ENCODE measurements at regions not wholly inside any gene's neighbourhood (a gene's known extent, or its start where the extent isn't known, plus 50 kb on each side); places are given as distances from the start of the nearest gene placed in this dataset.

DNA sequence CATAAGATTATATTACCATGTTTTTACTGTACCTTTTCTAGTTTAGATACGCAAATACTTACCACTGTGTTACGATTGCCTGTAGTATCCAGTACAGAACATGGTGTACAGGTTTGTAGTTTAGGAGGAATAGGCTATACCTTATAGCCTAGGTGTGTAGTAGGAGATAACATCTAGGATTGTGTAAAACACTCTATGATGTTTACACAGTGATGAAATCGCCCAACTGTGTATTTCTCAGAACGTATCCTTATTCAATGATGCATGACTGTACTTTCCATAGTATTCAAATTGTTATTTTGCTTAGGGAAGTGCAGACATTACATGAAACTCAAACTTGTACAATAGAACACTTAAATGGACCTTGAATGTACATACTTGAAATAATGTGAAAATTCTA, 188.1 kb upstream of the PDGFD start:
- no peak for DNase-seq
- Histone ChIP-seq H3K4me3 (no peak overlapping the region), H3K27ac (no peak overlapping the region), H3K4me1 (no peaks in the 10 kb centered on the region), H3K36me3 (no peaks in the 10 kb centered on the region), H3K9me3 (peaks cover 0 to 3% (median 1%) of the 10 kb centered on the region in 4 donors), H3K27me3 (no peaks in the 10 kb centered on the region)
- 44 to 73% methylated on average over 4 of the region's 4 CpGs for WGBS, 2 donors
- intact Hi-C loops (cut with DNase I), result no loop called here
- no peak for TF ChIP-seq POLR2AphosphoS5 (IDR thresholded peaks at IDR 0.05)
- TF ChIP-seq EP300 (IDR thresholded peaks at IDR 0.05), result no peak
- TF ChIP-seq POLR2A (IDR thresholded peaks at IDR 0.05), result no peak
- TF ChIP-seq CTCF (IDR thresholded peaks at IDR 0.05), result no peak

DNA sequence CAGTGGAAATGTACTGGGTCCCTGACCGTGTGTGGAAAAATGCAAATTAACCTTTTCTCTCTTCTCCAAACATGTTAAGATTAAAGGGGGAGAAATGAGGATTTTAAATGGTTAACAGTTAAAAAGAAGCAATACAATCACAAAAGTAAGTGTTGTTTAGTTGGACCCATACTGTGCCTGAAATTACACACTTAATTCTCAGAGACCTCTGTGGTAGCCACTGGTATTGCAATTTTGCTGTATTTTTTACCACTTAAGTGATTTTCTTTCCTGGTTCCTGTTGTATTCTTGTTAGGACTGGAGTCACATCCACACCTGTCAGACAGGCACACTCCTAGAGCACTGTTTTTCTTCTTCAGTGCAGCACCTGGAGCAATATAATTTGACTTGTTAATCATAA, 179.6 kb upstream of the PDGFD start:
- Histone ChIP-seq H3K27ac (no peak overlapping the region), H3K4me1 (no peaks in the 10 kb centered on the region), H3K9me3 (no peaks in the 10 kb centered on the region), H3K36me3 (no peaks in the 10 kb centered on the region), H3K27me3 (no peaks in the 10 kb centered on the region), H3K4me3 (no peak overlapping the region)
- TF ChIP-seq POLR2AphosphoS5 (IDR thresholded peaks at IDR 0.05) (no peak), CTCF (IDR thresholded peaks at IDR 0.05) (peak in 1 of 4 experiments; percentile 21)
- DNase-seq, result no peak
- intact Hi-C loops (cut with DNase I), result no loop called here
- WGBS, 2 donors, result 75 to 83% methylated on average over 1 of the region's 1 CpG

GRCh38 chr11:104340590-104340989, 176.6 kb upstream of the PDGFD start:
- intact Hi-C loops (cut with DNase I), result no loop called here
- H3K4me3 ChIP-seq, result no peak overlapping the region
- no peak for DNase-seq
- no peaks in the 10 kb centered on the region for H3K36me3 ChIP-seq
- TF ChIP-seq POLR2AphosphoS5 (IDR thresholded peaks at IDR 0.05) (no peak), CTCF (IDR thresholded peaks at IDR 0.05) (no peak), POLR2A (IDR thresholded peaks at IDR 0.05) (no peak), EP300 (IDR thresholded peaks at IDR 0.05) (no peak)
- H3K9me3 ChIP-seq, result no peaks in the 10 kb centered on the region
- WGBS, 2 donors, result 72 to 77% methylated on average over 2 of the region's 2 CpGs
- no peaks in the 10 kb centered on the region for H3K4me1 ChIP-seq
- no peaks in the 10 kb centered on the region for H3K27me3 ChIP-seq
- no peak overlapping the region for H3K27ac ChIP-seq

DNA sequence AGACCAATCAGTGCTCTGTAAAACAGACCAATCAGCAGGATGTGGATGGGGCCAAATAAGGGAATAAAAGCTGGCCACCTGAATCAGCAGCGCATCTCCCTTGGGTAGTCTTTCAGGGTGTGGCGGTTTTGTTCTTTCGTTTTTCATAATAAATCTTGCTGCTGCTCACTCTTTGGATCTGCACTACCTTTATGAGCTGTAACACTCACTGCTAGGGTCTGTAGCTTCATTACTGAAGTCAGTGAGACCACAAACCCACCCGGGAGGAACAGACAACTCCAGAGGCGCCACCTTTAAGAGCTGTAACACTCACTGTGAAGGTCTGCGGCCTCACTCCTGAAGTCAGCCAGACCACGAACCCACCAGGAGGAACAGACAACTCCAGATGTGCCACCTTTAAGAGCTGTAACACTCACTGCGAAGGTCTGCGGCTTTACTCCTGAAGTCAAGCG, 175.5 kb upstream of the PDGFD start:
- Histone ChIP-seq H3K4me3 (no peak overlapping the region), H3K4me1 (no peaks in the 10 kb centered on the region), H3K27me3 (no peaks in the 10 kb centered on the region), H3K36me3 (no peaks in the 10 kb centered on the region), H3K9me3 (no peaks in the 10 kb centered on the region), H3K27ac (no peak overlapping the region)
- no peak for TF ChIP-seq POLR2A (IDR thresholded peaks at IDR 0.05)
- TF ChIP-seq EP300 (IDR thresholded peaks at IDR 0.05), result no peak
- TF ChIP-seq CTCF (IDR thresholded peaks at IDR 0.05), result no peak
- no peak for TF ChIP-seq POLR2AphosphoS5 (IDR thresholded peaks at IDR 0.05)
- 86 to 90% methylated on average over 10 of the region's 10 CpGs for WGBS, 2 donors
- DNase-seq, result no peak
- intact Hi-C loops (cut with DNase I), result no loop called here

DNA sequence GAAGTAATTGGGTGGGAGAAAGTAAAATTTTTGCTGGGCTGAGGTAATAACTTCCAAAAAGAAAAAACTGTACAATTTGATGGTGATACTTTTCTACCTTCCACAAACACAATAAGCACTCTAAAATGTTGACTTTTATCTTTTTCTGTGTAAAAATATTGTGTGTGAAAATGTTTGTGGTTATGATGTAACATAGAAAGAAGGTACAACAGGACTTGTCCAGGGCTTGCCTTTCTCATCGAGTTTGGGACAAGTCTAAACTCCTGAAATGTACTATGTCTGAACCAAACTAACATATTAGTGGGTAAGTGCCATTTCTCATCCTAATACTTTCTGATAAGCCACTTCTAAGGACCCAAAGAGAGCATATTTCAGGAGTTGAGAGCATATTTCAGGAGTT, 174.2 kb upstream of the PDGFD start:
- no peak overlapping the region for H3K4me3 ChIP-seq
- TF ChIP-seq CTCF (IDR thresholded peaks at IDR 0.05) (no peak), POLR2AphosphoS5 (IDR thresholded peaks at IDR 0.05) (no peak), EP300 (IDR thresholded peaks at IDR 0.05) (no peak), POLR2A (IDR thresholded peaks at IDR 0.05) (no peak)
- no peak overlapping the region for H3K27ac ChIP-seq
- no peaks in the 10 kb centered on the region for H3K9me3 ChIP-seq
- WGBS, 2 donors, result 68 to 85% methylated on average over 1 of the region's 1 CpG
- H3K4me1 ChIP-seq, result no peaks in the 10 kb centered on the region
- H3K36me3 ChIP-seq, result no peaks in the 10 kb centered on the region
- no peaks in the 10 kb centered on the region for H3K27me3 ChIP-seq
- DNase-seq, result no peak
- intact Hi-C loops (cut with DNase I), result no loop called here
